HG03571 (cell line): ENCODE measurements at regions not wholly inside any gene's neighbourhood (a gene's known extent, or its start where the extent isn't known, plus 50 kb on each side); places are given as distances from the start of the nearest gene placed in this dataset.

ENCODE experiments used
- ATAC-seq: cut with Tn5 transposase; IDR thresholded peaks from one replicate; pipeline ENCODE4 v1.9.1; 2021; ENCODE audit not compliant: unreplicated experiment

DNA sequence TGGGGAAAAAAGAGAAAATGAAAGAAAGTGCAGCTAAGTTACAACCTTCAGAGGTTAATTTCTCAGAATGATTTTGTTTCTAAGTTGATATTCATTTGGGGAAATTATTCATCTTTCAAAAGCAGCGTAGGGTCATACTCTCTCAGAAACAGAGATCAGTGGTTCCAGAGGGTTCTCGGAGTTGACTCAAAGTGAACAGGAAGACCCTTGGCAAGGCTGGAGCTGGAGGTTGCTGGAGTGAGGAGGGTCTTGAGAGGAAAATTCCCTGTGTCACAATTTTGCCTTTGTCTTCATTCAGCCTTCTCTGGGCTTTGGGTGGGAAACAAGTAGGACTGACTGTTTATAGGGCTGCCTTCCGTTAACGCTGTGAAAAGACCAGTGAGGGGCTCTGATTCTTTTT, 168.2 kb downstream of the ICOS start:
- ATAC-seq: no peak

DNA sequence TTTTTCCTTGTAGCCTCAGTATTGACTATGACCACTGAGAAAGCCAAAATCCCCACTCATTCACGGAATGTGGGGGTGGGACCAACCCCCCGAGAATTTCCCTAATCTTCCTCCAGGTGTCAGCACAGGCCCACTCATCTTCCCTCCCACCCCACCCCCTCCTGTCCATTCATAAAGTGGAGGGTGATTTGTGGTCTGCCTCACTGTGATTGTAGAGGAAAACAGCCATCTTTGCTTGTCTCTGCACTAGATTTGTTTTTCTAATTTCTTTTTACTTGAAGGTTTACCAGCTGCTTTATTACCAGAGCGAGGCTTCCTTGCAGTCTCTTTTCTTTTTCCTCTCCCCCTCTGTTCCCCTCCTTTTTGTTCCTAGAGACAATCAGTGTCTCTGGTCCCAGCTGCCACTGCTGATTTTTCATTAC, 171.8 kb downstream of the ICOS start:
- no peak for ATAC-seq

GRCh38 chr2:204108781-204109295, 172.3 kb downstream of the ICOS start:
- ATAC-seq: no peak

DNA sequence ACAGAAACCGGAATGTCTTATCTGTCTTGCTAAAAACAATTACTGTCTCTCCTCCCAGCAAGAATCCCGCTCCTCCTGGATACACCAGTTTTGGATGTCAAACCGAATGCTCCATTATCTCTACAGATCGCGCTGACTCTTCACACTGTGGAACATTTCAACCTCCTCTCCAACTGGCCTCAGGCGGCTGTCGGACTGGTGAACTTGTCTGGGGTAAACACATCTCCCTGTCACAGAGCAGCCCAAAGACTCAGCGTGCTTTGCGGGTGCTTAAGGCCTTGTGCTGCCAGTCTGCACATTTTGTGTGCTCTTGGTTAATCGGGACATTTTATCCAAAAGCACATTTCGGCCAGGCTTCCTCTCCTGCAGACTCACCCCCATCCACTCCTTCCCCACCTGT, 173.1 kb downstream of the ICOS start:
- ATAC-seq: no peak

DNA sequence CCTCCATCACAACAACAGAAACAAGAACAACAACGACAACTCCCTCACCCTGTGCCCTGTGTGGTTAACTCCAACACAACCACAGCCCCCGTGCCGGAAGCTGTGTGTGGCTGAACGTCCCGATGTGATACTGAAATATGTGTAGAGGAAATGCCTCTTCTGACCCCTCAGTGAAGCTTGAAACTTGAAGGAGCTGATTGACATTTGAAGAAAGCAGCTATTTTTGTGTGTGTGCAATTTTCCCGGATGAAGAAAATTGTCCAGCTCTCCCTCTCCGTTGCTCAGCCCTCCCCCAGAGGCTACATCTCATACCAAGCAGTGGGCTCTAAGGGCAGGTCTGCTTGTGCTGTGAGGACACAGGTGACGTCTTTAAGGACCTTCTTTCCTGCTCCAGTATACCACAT, 173.8 kb downstream of the ICOS start:
- ATAC-seq: peak; percentile 93

GRCh38 chr2:204110751-204111516, 174.4 kb downstream of the ICOS start:
- ATAC-seq: no peak

DNA sequence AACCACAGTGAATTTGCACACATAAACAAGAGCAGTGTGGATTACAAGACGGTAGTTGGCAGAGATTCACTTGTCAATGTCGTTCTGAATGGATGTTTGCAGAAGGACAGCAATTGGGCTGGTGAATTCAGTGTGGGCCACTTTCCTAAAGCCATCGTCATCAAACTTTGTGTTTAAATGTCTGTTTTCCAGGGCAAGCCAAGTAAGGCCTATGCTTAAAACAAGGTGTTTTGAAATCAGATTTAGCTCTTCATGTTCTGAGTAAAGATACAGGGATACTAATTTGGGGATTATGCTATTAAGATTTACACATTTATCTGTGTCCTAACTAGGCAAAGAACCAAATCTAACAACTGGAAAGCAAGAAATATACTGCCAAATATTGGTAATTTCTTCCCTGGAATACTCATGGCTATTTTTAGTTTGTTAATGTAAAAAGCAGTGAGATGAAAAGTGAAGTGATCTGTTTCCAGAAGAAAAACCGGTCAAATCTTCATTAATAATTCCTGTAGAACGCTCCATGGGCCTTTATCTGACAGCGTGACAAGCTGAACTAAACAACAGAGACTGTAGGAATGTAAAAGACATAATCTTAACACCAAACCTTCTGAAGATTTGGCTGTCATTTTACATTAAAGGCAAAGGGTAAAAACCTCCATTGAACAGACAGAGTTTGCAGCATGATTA, 175.7 kb downstream of the ICOS start:
- no peak for ATAC-seq

- no peak for ATAC-seq
Observed at GRCh38 chr2:204114295-204115136, 178.0 kb downstream of the ICOS start.

GRCh38 chr2:204115137-204116056, 178.8 kb downstream of the ICOS start:
- ATAC-seq: no peak

DNA sequence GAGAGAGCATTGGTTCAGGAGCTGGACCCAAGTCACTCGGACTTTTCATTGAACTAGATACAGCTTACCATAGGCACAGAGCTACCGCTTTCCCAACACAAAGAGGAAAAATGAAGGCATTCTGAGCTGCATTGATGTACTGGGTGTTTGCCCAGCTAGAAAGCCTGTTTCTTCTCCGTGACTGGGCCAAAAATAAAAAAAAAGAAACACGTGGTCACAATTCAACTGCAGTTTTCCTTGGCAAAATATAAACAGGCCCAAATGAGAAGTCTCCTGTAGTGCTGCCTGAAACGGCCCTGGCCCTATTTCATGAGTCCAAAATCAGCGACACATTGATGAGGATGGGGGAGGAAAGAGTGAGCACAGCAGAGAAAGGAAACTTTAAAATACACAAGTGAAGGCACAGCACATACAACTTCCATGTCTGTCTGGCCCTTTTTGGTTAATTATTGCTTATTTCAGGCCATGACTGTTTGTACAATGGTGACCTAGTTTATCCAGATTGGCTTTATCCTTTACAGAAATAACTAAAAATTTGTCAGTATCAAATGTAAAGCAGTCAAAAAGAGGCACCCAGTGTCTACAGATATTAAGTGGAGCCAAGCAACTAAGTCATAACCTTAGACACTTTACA, 179.7 kb downstream of the ICOS start:
- no peak for ATAC-seq

GRCh38 chr2:204122425-204122824, 185.9 kb downstream of the ICOS start:
- no peak for ATAC-seq

- ATAC-seq: no peak
Observed at GRCh38 chr2:204124140-204124750, 187.7 kb downstream of the ICOS start.

GRCh38 chr2:204126705-204127104, 190.1 kb downstream of the ICOS start:
- ATAC-seq: no peak

DNA sequence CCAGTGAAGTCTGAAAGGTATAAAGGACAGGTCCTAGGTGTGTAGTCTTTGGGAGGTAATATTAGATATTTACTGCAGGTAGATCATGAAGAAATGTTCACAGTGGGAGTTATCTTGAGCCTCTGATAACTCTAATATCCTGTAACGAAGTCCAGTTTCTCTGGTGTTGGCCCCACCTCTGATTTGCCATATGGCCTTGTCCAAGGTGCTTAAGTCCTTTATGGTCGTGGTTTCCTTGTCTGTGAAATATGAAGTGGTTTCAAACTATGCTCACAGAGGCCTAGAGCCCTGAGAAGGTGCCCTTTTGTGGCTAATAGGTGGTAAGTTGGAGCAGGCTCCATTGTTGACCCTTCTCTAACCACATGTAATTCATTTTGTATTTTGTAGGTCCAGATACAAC, 190.7 kb downstream of the ICOS start:
- ATAC-seq: no peak

DNA sequence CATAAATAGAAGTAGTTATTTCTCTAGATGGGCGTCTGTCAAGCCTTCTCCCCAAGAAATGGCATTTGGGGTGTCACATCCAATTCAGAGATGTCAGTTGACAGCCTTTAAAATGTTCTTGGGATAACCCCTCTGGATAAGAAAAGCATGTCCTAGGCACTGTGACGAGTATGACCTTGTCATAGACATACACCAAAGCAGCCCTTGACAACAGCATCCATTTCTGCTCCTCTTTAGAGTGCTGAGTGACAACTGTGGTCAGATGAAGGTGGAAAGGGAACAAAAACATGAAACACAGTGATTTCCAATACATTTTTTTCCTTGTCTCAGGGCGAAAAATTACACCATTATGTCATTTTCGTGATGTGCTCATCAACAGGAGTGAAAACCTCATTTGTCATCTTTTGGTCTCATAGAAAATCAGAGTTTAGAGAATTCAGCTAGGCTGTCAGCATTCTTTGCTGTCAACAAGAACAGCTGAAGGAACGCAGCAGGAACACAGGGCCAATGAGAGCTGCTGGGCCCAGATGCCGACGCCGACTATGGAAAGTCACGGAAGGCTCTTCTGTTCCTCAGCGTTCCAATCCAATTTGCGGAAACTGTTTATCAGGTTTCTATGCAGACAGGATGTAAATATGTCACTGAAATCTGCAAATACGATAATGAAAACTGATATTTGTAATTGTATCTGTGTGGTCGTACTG, 193.2 kb downstream of the ICOS start:
- no peak for ATAC-seq

DNA sequence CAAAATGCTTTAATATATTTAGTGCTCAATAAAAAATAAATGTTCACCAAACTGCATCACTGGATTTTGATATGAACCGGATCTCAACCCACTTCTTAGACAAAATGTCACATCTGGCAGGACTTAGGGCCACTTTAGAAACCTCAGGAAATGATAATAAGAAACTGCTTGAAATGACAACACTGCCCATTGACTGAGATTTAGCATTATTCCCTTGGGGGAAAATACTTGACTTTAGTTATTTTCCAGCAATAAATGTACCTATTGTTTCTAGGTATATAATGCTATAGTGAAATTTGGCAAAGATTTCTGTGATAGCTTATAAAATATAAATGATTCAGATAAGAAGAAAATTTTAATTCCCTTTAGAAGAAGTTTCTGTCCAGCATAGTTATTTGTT, 195.1 kb downstream of the ICOS start:
- ATAC-seq: no peak

DNA sequence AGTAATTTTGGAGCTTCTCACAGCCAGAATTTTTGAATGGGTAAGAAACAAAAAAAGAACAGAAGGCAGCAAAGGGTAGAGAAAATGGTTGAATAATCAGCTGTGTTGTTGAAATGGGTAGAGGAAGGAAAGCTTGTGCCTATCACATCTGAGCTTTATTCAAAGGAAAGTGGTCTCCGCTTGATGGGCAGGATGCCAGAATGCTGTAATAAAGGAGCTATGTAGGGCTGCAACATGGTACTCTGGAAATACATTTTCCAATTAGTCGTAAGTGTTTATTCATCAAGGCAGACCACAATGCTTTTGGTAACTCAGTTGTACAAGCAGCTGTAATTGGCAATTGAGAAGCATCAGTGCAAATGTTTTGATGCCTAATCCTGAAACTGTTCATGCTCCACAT, 196.9 kb downstream of the ICOS start:
- no peak for ATAC-seq

DNA sequence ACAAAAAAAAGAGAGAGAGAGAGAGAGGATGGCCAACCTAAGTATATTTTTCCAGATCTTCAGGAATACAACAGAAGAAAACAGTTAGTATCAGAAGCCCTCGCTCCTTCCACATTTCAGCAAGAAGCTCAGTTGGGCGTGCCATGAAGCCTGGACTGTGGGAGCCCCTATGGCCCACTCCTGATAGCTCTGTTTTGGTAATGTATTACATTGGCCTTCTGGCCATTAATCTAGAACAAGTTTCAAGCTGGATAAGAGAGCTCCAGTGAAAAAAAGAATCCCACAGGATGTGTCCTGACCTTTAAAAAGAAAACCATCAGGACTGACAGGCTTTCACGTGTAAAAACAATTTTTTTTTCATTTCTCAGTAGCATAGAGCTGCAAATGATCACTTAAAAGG, 197.9 kb downstream of the ICOS start:
- no peak for ATAC-seq

DNA sequence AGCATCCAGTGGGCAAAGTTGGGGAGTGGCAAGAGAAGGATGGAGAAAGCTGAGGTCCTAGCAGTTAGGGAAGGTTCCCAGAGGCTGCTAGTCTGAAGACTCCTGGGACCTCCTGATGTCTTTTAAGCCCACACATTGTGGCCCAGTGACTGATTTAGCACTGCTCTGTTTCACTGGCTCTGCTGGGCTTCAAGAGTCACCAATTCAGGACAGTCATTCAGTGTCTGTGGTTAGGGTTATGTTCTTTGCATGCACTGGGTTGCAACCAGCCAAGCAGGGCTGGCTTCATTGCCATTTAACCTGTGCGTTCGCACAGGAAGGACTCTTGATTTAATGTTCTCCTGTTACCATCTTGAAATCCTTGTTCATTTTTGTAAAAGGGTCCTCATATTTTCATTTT, 199.2 kb downstream of the ICOS start:
- ATAC-seq: no peak
